ENCODE measurements at regions not wholly inside any gene's neighbourhood (a gene's known extent, or its start where the extent isn't known, plus 50 kb on each side); places are given as distances from the start of the nearest gene placed in this dataset.

- Histone ChIP-seq H3K4me1 (no peaks in the 10 kb centered on the region), H3K27me3 (ENCODE audit: low read depth) (no peaks in the 10 kb centered on the region), H3K4me3 (no peak overlapping the region), H3K9me3 (replicated peaks) (no peaks in the 10 kb centered on the region), H3K27ac (replicated peaks) (no peak overlapping the region), H3K36me3 (no peaks in the 10 kb centered on the region)
- TF ChIP-seq CTCF (IDR thresholded peaks at IDR 0.05; ENCODE audit: borderline replicate concordance), result no peak
- no peak for DNase-seq
- intact Hi-C loops (cut with micrococcal nuclease), result no loop called here
Observed at GRCh38 chr9:6128030-6128429, 87.6 kb upstream of the IL33 start.

GRCh38 chr9:6126377-6126776 lies 89.2 kb upstream of the IL33 start:
- no peak for DNase-seq
- Histone ChIP-seq H3K27me3 (ENCODE audit: low read depth) (no peaks in the 10 kb centered on the region), H3K9me3 (replicated peaks) (no peaks in the 10 kb centered on the region), H3K27ac (replicated peaks) (no peak overlapping the region), H3K4me3 (no peak overlapping the region), H3K4me1 (no peaks in the 10 kb centered on the region), H3K36me3 (no peaks in the 10 kb centered on the region)
- intact Hi-C loops (cut with micrococcal nuclease), result no loop called here
- TF ChIP-seq CTCF (IDR thresholded peaks at IDR 0.05; ENCODE audit: borderline replicate concordance), result no peak

- H3K4me3 ChIP-seq, result no peak overlapping the region
- H3K9me3 ChIP-seq (replicated peaks), result no peaks in the 10 kb centered on the region
- intact Hi-C loops (cut with micrococcal nuclease), result no loop called here
- no peaks in the 10 kb centered on the region for H3K4me1 ChIP-seq
- no peaks in the 10 kb centered on the region for H3K27me3 ChIP-seq (ENCODE audit: low read depth)
- H3K27ac ChIP-seq (replicated peaks), result no peak overlapping the region
- H3K36me3 ChIP-seq, result no peaks in the 10 kb centered on the region
- DNase-seq, result no peak
- no peak for TF ChIP-seq CTCF (IDR thresholded peaks at IDR 0.05; ENCODE audit: borderline replicate concordance)
Observed at GRCh38 chr9:6123416-6123815, 92.2 kb upstream of the IL33 start.

GRCh38 chr9:6121707-6122106 lies 93.9 kb upstream of the IL33 start:
- H3K9me3 ChIP-seq (replicated peaks), result no peaks in the 10 kb centered on the region
- H3K4me3 ChIP-seq, result no peak overlapping the region
- TF ChIP-seq CTCF (IDR thresholded peaks at IDR 0.05; ENCODE audit: borderline replicate concordance), result no peak
- intact Hi-C loops (cut with micrococcal nuclease), result no loop called here
- H3K27me3 ChIP-seq (ENCODE audit: low read depth), result no peaks in the 10 kb centered on the region
- no peaks in the 10 kb centered on the region for H3K36me3 ChIP-seq
- no peaks in the 10 kb centered on the region for H3K4me1 ChIP-seq
- no peak for DNase-seq
- no peak overlapping the region for H3K27ac ChIP-seq (replicated peaks)

GRCh38 chr9:6114424-6114823 lies 99.0 kb upstream of the RANBP6 start:
- no peaks in the 10 kb centered on the region for H3K4me1 ChIP-seq
- H3K27ac ChIP-seq (replicated peaks), result no peak overlapping the region
- H3K4me3 ChIP-seq, result no peak overlapping the region
- intact Hi-C loops (cut with micrococcal nuclease), result no loop called here
- no peaks in the 10 kb centered on the region for H3K36me3 ChIP-seq
- no peak for DNase-seq
- TF ChIP-seq CTCF (IDR thresholded peaks at IDR 0.05; ENCODE audit: borderline replicate concordance), result no peak
- H3K9me3 ChIP-seq (replicated peaks), result no peaks in the 10 kb centered on the region
- no peaks in the 10 kb centered on the region for H3K27me3 ChIP-seq (ENCODE audit: low read depth)

GRCh38 chr9:6113819-6114218 lies 98.4 kb upstream of the RANBP6 start:
- no peak for TF ChIP-seq CTCF (IDR thresholded peaks at IDR 0.05; ENCODE audit: borderline replicate concordance)
- no peaks in the 10 kb centered on the region for H3K9me3 ChIP-seq (replicated peaks)
- H3K27ac ChIP-seq (replicated peaks), result no peak overlapping the region
- intact Hi-C loops (cut with micrococcal nuclease), result no loop called here
- no peaks in the 10 kb centered on the region for H3K36me3 ChIP-seq
- H3K4me1 ChIP-seq, result no peaks in the 10 kb centered on the region
- H3K4me3 ChIP-seq, result no peak overlapping the region
- H3K27me3 ChIP-seq (ENCODE audit: low read depth), result no peaks in the 10 kb centered on the region
- no peak for DNase-seq

Measured in left ventricle myocardium inferior (tissue), 1 donor.